Activated CD4-positive, alpha-beta T cell treated with anti-CD3 and anti-CD28 coated beads, Interleukin-10, Interleukin-2, amounts not matched to agents 100 ng/mL and 50 ng/mL, durations not matched to agents 16 hours and 8 hours (primary cell): ENCODE measurements at regions not wholly inside any gene's neighbourhood (a gene's known extent, or its start where the extent isn't known, plus 50 kb on each side); places are given as distances from the start of the nearest gene placed in this dataset.
A peak's percentile ranks its signal among the peaks of the same experiment; 100 is the strongest.

Experiments used
- DNase-seq: peaks from one replicate; pipeline ENCODE4 v3.0.0-alpha.2; 2020

DNA sequence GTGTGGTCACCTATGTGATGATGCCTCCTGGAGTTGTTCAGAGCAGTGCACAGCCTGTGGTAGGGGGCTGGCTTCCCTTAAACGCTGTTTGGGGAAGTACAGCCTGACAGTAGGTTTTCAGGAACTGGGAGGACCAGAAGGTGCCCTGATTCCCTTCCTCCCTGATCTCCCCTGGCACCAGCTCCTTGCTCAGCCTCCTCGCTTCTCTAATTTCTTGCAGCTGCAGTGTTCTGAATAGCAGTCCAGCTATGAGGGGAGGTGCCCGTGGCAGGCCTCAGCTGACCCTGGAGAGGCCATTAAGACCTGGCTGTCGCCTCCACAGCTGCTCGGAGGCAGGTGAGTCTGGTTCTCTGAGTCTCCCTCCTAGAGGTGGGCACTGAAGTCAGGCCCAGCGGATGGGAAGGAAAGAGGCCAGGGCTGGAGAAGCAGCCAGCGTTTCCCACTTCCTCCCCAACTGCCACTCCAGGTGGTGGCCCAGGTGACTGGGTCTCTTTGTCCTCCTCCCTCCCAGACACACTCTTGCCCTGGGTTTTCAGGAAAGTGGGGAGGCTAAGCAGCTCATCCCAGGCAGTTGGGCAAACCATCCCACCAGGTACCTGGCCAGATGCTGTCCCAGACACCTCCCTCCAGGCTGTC, 52.0 kb upstream of the RPL11 start:
- no peak for DNase-seq

DNA sequence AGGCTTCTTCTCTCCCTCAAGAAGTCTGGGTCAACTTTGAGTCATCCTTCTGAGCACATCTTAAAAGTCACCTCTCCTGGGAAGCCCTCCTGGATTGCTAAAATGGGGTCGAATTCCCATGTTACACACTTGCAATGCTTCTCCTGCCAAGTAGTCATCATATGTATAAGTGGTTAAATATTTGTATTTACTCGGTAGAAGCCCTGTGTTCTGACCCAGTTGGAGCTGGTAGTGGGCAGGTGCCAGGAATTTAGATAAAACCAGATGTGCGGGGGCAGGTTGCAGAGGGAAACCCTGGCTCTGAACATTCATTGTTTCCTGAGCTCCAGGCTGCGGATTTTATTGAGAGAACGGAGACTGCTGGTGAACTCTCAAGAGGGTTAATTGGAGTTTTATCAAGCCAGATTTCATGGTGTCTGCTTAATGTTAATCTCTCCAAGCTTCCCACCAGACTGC, 52.8 kb upstream of the RPL11 start:
- DNase-seq: no peak

DNA sequence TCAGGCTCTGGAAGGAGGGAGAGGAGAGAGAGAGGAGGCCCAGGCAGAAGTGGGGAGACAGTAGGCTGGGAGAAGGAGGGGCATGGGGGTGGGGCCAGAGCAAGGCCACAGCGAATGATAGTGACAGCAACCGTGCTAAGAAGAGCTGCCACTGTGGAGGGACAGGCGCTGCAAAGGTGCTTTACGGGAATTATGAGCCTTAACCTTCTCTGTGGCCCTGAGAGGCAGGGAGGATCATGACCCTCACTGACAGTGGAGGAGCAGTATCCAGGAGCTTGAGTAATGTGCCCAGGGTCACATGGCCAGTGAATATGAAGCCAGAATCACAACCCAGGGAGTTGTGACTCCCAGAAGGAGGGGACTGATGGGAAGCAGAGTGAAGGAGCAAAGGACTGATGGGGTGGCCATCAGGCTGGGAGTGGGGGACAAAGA, 53.4 kb upstream of the RPL11 start:
- no peak for DNase-seq

DNA sequence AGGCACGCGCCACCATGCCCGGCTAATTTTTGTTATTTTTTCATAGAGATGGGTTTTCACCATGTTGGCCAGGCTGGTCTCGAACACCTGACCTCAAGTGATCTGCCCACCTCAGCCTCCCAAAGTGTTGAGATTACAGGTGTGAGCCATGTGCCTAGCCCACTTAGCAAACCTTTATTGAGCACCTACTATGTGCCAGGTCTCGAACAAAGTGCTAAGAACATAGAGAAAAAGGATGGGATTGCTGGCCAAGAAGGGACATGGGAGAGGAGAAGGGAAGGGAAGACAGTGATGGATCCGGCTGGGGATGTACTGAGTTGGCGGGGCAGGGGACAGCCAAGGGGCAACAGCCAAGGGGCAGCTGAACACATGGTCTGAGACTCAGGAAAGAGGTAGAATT, 55.6 kb upstream of the RPL11 start:
- no peak for DNase-seq

DNA sequence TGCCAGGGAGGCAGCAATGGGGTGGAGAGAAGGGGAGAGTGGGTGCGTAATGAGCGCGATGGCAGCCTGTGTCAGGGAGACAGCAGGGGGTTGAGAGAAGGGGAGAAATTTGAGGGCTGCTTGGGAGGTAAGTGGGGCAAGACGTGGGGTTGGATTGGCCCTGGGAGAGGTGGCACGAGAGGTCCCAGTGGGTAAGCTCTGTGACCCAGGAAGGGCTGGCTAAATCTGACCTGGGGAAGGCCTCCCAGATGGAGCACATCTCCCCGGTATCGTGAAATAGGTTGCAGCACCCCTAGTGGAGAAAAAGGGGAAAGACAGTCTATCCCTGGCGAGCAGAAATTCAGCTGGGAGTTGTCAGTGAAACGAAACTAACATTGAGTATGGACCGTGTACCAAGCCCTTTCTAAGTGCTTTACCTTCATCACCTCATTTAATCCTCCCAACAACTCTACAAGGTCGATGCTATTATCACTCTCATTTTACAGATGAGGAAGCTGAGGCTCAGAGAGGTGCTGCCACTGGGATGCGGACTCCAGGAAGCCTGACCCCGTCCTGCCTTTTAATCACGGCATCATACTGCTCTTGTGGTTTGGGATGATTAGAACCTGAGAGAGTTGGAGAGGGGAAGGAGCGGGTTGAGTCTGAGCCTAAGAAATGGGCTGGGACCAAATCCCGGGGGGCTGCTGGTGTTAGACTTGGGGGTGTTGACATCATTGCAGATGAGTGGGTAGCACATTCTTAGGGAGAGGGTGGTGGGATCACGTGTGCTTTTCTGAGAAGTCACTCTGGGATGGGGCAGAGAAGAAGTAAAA, 56.6 kb upstream of the RPL11 start:
- peak; percentile 70 for DNase-seq

DNA sequence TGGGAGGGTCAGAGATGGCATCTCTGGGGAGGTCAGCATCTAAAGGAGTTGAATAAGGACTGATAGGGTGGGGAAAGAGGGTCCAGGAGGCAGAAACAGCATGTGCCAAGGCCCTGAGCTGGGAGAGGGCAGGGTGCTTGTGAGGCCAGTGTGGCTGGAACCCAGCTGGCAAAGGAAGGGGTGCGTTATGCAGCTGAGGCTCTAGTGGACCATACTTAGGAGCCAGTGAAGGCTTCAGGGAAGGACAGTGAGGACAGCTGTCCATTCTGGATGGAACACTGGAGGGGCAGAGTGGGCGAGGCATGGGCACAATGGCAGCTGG, 57.1 kb upstream of the RPL11 start:
- DNase-seq: no peak

DNA sequence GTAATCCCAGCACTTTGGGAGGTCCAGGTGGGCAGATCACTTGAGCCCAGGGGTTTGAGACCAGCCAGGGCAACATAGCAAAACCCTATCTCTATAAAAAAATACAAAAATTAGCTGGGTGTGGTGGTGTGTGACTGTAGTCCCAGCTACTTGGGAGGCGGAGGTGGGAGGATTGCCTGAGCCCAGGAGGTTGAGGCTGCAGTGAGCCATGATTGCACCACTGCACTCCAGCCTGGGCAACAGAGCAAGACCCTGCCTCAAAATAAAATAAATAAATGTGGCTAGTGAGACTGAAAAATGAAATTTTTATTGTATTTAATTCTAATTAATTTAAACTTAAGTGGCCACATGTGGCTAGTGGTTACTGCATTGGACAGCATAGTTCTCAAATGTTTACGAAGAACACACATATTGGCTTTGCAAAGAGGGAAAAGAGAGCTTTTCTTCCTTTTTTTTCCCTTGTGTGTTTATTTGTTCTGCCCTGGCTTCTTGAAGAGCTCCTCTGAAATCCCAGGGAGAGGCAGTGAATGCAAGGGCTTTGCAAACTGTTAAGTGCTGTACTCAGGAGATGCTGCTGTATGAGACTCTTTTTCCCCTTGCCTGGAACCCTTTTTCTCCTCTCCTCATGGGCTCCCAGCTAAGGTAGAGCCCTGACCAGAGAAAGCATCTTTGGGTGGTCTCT, 59.0 kb upstream of the RPL11 start:
- DNase-seq: no peak

DNA sequence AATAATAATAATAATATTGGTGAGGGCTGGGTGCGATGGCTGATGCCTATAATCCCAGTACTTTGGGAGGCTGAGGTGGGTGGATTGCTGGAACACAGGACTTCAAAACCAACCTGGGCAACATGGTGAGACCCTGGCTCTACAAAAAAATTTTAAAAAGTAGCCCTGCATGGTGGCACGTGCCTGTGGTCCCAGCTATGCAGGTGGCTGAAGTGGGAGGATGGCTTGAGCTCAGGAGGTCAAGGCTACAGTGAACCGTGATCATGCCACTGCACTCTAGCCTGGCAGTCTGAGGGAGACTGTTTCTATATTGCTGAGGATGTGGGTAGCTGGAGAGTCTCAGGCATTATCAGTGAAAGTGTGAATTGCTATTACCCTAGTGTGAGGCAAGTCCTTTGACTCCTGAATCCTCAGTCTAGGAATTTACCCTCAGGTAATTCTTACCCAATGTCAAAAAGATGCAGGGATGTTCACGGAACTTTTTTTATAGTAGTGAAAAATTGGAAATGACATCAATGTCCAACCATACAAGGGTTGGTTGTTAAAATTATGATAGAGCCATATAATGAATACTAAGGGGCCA, 61.8 kb upstream of the RPL11 start:
- DNase-seq: no peak

DNA sequence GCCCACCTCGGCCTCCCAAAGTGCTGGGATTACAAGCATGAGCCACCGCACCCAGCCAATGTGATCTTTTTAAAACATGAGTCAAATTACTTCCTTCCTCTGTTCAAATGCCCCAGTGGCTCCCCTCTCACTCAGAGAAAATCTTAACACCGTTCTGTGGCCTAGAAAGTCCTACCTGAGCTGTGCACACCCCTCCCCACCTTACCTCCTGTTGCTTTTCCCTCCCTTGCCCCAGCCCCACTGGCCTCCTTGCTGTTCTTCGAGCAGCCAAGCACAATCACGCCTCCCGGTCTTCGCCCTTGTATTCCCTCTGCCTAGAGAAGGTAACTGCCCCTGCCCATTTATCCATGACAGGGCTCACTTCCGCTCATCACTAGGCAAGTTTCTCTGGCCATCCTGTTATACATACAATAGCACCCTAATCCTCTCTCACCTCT, 62.6 kb upstream of the RPL11 start:
- DNase-seq: no peak

DNA sequence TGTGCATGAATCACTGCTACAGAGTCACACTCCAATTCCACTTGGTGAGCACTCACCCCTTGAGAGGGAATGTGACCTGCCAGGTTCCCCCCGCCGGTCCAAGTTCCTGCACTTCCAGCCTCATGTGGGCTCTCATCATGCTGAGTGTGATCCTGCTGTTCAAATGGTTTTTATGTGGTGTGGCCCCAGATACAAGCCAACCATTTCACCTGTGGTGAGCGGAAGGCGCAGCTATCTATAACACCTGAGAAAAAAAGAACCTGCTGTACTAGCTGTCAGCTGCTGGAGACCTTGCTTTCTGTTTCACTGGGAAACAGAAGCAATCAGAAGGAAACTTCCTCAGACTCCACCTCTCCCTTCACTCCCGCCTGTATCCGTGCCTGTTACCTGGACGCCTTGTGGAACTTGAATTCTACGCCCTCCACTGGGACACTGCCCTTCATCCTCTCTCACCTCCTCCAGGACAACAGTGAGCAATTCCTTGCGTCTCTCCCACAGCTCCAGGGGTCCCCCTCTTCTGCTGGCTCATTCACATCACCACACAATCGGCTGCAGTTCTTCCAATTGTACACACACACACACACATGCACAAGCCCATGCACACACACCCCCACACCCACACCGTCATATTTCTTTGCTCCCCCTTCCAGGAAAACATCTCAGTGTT, 64.4 kb upstream of the RPL11 start:
- DNase-seq: no peak

DNA sequence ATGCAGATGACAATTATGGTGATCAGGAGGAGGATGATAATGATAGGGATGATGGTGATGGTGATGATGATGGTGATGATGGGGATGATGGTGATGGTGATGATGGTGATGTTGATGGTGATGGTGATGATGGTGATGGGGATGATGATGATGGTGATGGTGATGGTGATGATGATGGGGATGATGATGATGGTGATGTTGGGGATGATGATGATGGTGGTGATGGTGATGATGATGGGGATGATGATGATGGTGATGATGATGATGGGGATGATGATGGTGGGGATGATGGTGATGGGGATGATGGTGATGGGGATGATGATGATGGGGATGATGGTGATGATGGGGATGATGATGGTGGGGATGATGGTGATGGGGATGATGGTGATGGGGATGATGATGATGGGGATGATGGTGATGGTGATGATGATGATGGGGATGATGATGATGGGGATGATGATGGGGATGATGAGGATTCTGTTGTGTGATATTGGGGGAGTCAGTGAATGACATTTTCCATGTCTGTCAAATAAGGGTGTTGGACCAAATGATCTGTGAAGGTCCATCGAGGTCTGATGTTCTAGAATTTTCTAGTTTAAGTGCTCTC, 65.6 kb upstream of the RPL11 start:
- no peak for DNase-seq

DNA sequence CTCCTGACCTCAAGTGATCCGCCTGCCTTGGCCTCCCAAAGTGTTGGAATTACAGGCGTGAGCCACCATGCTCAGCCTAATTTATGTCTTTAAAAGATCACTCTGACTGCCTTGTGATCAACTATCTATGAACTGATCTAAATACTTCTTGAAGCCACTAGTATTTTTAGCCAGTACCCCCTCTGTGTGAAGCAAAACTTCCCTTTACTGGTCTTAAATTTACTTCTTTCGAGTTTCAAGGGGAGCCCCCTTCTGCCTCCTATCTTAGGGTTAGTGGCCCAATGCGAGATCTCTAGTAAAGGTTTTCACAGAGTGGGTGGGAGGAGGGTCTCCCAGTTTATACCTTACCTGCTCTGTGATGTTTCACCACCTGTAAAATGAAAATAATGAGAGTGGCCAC, 66.1 kb upstream of the RPL11 start:
- DNase-seq: no peak

DNA sequence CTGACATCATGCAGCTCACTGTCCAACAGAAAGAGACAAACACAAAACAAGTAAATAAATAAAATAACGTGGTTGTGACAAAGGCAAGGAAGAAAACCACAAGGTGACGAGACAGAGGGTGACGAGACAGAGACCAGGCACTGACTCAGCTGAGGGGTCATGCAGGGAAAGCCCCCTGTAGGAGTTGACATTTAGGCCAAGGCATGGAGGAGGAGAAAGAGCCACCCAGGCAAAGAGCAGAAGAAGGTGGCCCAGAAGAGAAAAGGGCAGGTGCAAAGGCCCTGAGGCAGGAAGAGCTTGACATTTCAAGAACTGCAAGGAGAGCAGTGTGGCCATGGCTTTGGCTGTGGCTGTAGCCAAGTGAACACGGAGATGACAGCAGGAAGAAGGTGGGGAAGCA, 65.1 kb upstream of the ID3 start:
- DNase-seq: peak; percentile 18

DNA sequence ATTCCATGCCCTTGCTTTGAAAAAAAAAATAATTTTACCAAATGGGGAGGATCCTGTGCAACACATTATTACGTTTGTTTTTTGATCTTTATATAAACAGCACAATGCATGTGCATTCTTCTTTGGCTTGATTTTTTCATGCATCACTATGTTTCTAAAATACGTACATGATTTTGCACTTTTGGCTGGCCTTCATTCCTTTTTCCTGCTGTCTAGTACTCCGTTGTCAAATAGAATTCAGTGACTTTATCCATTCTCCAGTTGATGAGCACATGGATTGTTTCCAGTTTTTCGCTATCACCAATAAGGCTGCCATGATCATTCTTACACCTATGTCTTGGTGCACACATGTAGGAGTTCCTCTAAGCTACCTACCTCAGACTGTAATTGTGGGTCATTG, 63.0 kb upstream of the ID3 start:
- DNase-seq: no peak

DNA sequence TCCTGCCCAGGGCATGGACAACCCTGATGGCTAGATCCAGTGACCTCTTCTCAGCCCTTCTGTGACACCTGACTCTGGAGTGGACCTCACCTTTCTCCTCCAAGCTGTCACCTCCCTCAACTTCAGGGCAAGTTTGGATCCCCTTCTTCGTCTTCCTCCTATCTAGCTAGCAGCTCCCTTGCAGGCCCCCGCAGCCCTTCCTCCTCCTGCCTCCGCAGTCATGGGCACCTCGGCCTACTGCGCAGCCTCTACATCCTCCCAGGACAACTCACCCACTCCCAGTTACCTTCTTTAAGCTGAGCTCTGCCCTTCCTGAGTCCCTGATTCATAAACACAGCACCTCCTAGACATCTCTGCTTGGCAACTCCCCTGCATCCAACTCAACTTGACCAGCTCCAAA, 61.3 kb upstream of the ID3 start:
- no peak for DNase-seq

DNA sequence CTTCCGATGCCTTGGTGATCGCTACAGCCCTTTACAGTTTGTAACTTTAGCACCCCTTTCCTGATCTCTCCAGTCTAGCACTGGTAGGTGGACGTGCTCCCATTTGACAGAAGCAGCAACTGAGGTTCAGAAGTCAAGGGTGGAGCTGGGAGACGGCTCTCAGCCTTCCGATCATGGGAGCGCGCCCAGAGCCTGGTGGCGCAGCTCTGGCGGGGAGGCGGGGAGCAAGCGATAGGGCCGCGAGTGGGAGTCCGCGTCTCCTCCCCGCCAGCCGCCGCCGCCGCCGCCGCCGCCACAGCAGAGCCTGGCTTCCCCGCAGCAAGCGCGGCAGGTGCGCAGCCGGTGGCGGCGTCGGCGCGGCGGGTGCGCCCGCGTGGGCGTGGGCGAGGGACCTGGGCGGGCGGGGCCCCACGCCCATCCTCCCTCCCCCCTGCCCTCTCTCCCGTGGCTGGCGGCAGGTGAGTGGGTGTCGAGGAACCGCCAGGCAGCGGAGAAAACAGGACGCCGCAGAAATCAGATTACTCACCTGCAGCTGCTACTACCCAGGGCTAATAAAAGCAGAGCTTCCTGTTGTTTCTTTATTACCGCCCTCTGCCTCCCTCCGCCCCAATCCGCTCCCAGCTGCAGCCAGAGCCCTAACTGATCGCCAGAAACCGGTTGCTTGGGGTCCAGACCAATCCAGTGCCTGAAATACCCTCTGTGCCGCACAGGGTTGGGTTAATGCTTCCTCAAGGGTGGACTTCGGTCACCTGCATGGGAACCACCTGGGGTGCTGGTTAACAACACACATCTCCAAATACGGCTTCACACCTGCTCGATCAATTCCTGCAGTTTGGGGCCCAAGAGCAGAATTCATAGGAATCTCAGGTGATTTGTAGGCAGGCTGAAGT, 60.2 kb upstream of the ID3 start:
- DNase-seq: peak; percentile 63

DNA sequence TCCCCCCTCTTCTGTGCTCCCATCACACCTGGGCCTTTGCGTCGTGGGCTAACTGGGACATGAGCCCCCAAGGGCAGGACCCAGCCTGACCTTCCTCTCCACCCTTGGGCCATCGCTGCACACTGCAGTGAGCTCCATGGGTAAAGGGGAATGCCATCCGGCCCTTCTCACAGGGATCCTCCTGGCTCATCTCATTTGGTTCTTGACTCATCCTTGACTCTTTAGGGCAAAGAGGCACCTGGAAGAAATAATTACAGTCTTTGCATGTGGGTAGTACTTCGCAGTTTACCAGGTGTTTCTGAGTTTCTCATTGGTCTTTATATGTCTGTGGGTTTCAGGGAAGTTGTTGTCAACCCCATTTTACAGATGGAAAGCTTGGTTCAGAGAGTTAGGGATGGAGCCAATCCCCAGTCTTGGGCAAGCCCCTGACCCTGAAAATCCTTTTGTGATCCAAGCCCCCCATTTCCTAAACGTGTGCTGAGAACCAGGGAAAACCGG, 59.3 kb upstream of the ID3 start:
- DNase-seq: no peak

DNA sequence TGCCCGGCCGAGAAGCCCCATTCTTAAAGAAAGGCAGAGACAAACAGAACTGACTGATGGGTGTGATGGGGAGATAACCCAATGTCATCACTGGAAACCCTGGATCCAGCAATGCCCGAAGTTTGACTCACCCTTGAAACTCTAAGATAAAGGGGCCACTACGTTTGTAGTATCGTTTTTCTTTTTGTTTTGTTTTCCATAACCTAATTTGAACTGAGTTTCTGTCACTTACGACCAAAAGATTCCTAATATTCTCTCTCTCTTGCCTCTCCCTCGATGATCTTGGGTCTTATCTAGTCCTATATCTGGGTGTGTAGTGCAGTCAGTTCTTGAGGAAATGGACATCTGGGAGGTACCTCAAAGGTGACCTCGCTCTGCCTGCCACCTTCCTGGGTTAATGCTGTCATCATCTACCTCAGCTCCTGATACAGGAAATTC, 57.8 kb upstream of the ID3 start:
- no peak for DNase-seq

DNA sequence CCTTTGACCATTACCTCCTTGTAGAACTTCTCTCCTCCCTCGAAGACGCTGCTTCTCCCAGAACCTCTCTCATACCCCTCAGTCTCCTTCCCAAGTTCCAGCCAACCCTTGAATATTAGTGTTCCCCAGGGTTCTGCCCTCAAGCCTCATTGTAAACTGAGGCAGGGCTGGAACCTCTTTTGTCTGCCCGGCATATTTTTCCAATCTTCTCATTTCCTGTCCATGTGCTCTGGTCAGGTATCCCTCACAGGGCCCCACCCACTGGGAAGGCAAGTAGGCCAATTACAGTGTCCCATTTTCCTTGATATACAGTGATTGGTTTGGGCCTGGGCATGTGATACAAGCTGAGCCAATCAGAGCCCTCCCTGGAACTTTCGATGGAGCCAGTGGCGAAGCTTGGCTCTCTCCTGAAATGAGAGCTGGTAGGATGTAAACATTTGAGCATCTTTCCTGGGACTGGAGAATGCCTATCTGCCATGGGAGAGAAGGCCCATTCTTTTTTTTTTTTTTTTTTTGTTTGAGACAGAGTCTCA, 57.1 kb upstream of the ID3 start:
- DNase-seq: no peak

DNA sequence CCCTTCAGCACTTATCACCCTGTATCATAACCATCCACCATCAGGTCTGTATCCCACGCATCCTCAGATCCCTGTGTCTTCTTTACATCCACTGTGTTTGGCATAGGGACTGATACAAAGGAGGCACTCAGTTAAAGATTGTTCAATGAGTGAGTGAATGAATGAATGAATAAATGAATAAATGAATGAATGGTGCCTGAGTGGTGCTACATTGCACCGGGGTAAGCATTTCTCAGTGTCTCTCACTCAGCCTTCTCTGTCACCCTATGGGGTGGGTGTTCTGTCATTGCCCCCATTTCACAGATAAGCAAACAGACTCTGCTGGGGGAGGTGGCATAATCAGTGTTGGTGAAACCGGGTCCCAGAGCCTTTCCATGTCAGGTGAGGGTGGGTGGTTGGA, 56.6 kb upstream of the ID3 start:
- DNase-seq: no peak

DNA sequence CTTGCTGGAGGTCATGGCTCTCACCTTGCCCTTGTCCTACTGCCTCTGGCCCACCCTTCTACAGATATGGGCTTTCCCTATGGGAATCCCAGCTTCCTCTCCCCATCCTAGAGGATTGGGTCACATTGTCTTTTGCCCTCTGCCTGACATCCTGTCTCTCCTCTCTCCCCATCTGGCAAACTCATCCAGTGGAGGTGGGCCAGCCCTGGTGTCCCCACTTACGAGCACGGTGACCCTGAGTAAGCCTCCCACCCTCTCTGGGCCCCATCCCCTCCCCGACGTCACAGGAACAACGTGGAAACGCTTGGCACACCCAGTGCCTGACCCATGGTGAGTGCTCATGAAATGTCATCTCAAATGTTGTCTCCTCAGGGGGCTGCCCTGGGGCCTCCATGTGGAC, 56.1 kb upstream of the ID3 start:
- no peak for DNase-seq
